ENCODE measurements at regions not wholly inside any gene's neighbourhood (a gene's known extent, or its start where the extent isn't known, plus 50 kb on each side); places are given as distances from the start of the nearest gene placed in this dataset.

DNA sequence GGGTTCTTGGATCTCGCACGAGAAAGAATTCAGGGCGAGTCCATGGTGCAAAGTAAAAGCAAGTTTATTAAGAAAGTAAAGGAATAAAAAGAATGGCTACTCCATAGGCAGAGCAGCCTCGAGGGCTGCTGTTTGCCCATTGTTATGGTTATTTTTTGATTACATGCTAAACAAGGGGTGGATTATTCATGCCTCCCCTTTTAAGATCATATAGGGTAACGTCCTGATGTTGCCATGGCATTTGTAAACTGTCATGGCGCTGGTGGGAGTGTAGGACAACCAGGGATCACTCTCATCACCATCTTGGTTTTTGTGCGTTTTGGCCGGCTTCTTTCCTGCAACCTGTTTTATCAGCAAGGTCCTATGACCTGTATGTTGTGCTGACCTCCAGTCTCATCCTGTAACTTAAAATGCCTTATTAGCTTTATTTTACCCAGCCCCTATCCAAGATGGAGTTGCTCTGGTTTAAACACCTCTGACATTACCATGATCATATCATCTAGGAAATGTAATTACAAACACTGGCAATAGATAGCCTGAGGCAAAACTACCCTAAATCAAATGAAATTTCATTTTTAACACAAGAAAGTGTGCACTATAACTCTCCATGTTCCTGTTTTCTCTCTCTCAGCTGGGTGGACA, 94.3 kb upstream of the ATXN3L start:
- H3K27me3 ChIP-seq (replicated peaks in 1 of 4; ENCODE audit: control insufficient read depth in 3 of 4, extremely low read depth in 1 of 4, insufficient read depth in 3 of 4, low read length in 3 of 4): no peaks in the 10 kb centered on the region
- no peaks in the 10 kb centered on the region for H4K20me1 ChIP-seq (replicated peaks in 1 of 2; ENCODE audit: control insufficient read depth in 1 of 2, insufficient read depth in 2 of 2, low read length in 2 of 2)
- H2BK12ac ChIP-seq (ENCODE audit: low read depth, low read length): no peak overlapping the region
- no peak overlapping the region for H2AK5ac ChIP-seq (ENCODE audit: low read depth, low read length)
- H3K79me1 ChIP-seq (ENCODE audit: low read depth, low read length): no peaks in the 10 kb centered on the region
- H4K5ac ChIP-seq (ENCODE audit: insufficient read length, low read depth, low read length): no peak overlapping the region
- DNase-seq (ENCODE audit: low read depth in 1 of 2, low spot score in 2 of 2) (no peak), FAIRE-seq (no peak)
- H2BK15ac ChIP-seq (ENCODE audit: low read length): no peak overlapping the region
- H2BK20ac ChIP-seq (ENCODE audit: low read length): no peak overlapping the region
- no peak overlapping the region for H3K4ac ChIP-seq (replicated peaks; ENCODE audit: insufficient read length, low read depth, low read length)
- ChIA-PET CTCF (ENCODE audit: partially characterized antibody) (interaction anchor here (1.3 kb wide), 1 partner anchor 468 kb away, joined by 4 read pairs; no protein-coding TSS in a partner anchor), POLR2A (ENCODE audit: partially characterized antibody) (no interaction called here)
- H3K27ac ChIP-seq (ENCODE audit: low read depth, low read length): no peak overlapping the region
- H2AFZ ChIP-seq (ENCODE audit: low read length): no peak overlapping the region
- no peak overlapping the region for H3K9ac ChIP-seq (replicated peaks in 1 of 4; ENCODE audit: extremely low read depth in 1 of 4, low read depth in 3 of 4, low read length in 3 of 4)
- no peak overlapping the region for H3K4me3 ChIP-seq (ENCODE audit: extremely low read depth in 1 of 4, insufficient read depth in 2 of 4, low read depth in 3 of 4, low read length in 4 of 4)
- no peak overlapping the region for H2BK5ac ChIP-seq (ENCODE audit: low read depth, low read length)
- no peaks in the 10 kb centered on the region for H3K23me2 ChIP-seq (ENCODE audit: low read depth, low read length)
- H3K4me1 ChIP-seq (replicated peaks in 1 of 4; ENCODE audit: control insufficient read depth in 3 of 4, insufficient read depth in 4 of 4, low read length in 3 of 4): peaks cover 0 to 10% (median 1%) of the 10 kb centered on the region in 4 experiments; a peak in 3 of 7 replicates
- H4K91ac ChIP-seq (replicated peaks; ENCODE audit: insufficient read length, low read length): no peak overlapping the region
- H3K23ac ChIP-seq (ENCODE audit: insufficient read length): no peak overlapping the region
- H3K79me2 ChIP-seq (ENCODE audit: control insufficient read depth in 1 of 2, insufficient read depth in 2 of 2, low read length in 2 of 2): no peaks in the 10 kb centered on the region
- H4K8ac ChIP-seq (ENCODE audit: extremely low read depth, insufficient read depth, low read length): no peak overlapping the region
- no peak overlapping the region for H2BK120ac ChIP-seq (replicated peaks; ENCODE audit: low read depth, low read length)
- H3K4me2 ChIP-seq (ENCODE audit: insufficient read depth in 1 of 2, low read depth in 2 of 2, low read length in 2 of 2): no peak overlapping the region; a peak in 1 of 4 replicates
- 72% methylated on average over 7 of the region's 8 CpGs; no CpG with 5 or more reads in 1 of the 2 experiments for whole genome bisulfite sequencing, 2 experiments (ENCODE audit: extremely low coverage in 1 of 2, insufficient coverage in 1 of 2, insufficient read length in 1 of 2, insufficient replicate concordance in 2 of 2, low coverage in 1 of 2, low lambda C conversion rate in 2 of 2, missing lambda C conversion rate in 1 of 2)
- no peak overlapping the region for H3K56ac ChIP-seq (replicated peaks; ENCODE audit: insufficient read length, low read depth, low read length)
- no peaks in the 10 kb centered on the region for H3K36me3 ChIP-seq (ENCODE audit: control insufficient read depth in 2 of 4, insufficient read depth in 4 of 4, low read length in 3 of 4)
- no peak overlapping the region for H3K14ac ChIP-seq (ENCODE audit: insufficient read length)
- TF ChIP-seq NRF1 (IDR thresholded peaks at IDR 0.05; ENCODE audit: low read depth, low read length) (no peak), EZH2 (IDR thresholded peaks at IDR 0.05; ENCODE audit: low read depth, low read length, severe bottlenecking) (no peak), TAF7 (optimal IDR thresholded peaks at IDR 0.05; ENCODE audit: borderline replicate concordance, low read depth, low read length) (no peak), YY1 (IDR thresholded peaks at IDR 0.05; ENCODE audit: low read depth, low read length) (peak; percentile 30; the same call in 1 of the 2 replicates), JUN (IDR thresholded peaks at IDR 0.05; ENCODE audit: low read depth, low read length) (no peak), BRCA1 (IDR thresholded peaks at IDR 0.05; ENCODE audit: low read depth, low read length) (no peak)
- H3K18ac ChIP-seq (ENCODE audit: extremely low read depth, low read length): no peak overlapping the region; the same call in 1 of the 2 replicates
- H3K9me3 ChIP-seq (ENCODE audit: insufficient read depth in 2 of 2, low read depth in 1 of 2, low read length in 1 of 2): no peaks in the 10 kb centered on the region

Measured in H1 (cell line).